ENCODE measurements at regions not wholly inside any gene's neighbourhood (a gene's known extent, or its start where the extent isn't known, plus 50 kb on each side); places are given as distances from the start of the nearest gene placed in this dataset.

- H3K4me3 ChIP-seq (replicated peaks; ENCODE audit: low read depth, low read length): no peak overlapping the region
- DNase-seq (ENCODE audit: extremely low read depth, low read depth): no peak
- TF ChIP-seq CTCF (IDR thresholded peaks at IDR 0.05; ENCODE audit: low read depth, low read length, missing control alignments): no peak
Measured at GRCh38 chr5:18752317-18752716, 1118.1 kb downstream of the TAF11L14 start.

DNA sequence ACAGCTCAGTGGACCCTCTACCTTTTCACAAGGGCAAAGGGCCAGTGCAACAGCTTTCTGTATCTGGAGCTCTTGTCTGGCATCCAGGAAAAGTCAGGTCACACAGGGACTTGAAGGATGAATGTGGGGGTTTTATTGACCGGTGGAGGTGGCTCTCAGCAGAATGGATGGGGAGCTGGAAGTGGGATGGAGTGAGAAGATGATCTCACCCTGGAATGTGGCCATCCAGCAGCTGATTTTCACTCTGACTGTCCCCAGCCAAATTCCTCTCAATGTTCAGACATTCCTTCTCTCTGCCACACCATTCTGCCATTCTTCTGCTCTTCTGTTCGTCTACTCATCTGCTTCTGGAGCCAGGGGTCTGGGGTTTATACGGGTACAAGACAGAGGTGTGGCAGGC is 1119.9 kb downstream of the TAF11L14 start:
- no peak overlapping the region for H3K4me3 ChIP-seq (replicated peaks; ENCODE audit: low read depth, low read length)
- no peak for TF ChIP-seq CTCF (IDR thresholded peaks at IDR 0.05; ENCODE audit: low read depth, low read length, missing control alignments)
- no peak for DNase-seq (ENCODE audit: extremely low read depth, low read depth)

- no peak overlapping the region for H3K4me3 ChIP-seq (replicated peaks; ENCODE audit: low read depth, low read length)
- TF ChIP-seq CTCF (IDR thresholded peaks at IDR 0.05; ENCODE audit: low read depth, low read length, missing control alignments): no peak
- no peak for DNase-seq (ENCODE audit: extremely low read depth, low read depth)
Measured at GRCh38 chr5:18761801-18762200, 1127.5 kb downstream of the TAF11L14 start.

DNA sequence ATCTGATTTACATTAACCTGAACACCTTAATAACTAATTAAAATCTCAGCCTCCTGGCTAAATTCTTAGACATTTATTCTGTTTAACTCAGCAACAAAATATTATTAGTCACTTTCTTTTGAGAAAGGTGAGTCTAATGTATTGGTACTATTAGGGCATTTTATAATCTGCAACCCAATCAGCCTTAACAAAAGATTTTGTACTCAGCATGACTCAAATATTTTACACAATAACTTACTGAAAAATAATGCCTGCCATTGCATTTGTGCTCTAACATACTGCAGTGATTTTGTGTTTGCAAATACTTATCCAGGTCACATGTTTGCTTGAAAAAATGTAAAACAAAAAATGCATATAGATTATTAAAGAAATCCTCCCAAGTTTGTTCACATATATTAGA is 1129.9 kb downstream of the TAF11L14 start:
- TF ChIP-seq CTCF (IDR thresholded peaks at IDR 0.05; ENCODE audit: low read depth, low read length, missing control alignments): no peak
- DNase-seq (ENCODE audit: extremely low read depth, low read depth): no peak
- H3K4me3 ChIP-seq (replicated peaks; ENCODE audit: low read depth, low read length): no peak overlapping the region

GRCh38 chr5:18765304-18765703 is 1131.0 kb downstream of the TAF11L14 start:
- H3K4me3 ChIP-seq (replicated peaks; ENCODE audit: low read depth, low read length): no peak overlapping the region

GRCh38 chr5:18771097-18771610 is 1136.9 kb downstream of the TAF11L14 start:
- no peak for TF ChIP-seq CTCF (IDR thresholded peaks at IDR 0.05; ENCODE audit: low read depth, low read length, missing control alignments)
- no peak for DNase-seq (ENCODE audit: extremely low read depth, low read depth)

More at GRCh38 chr5:18765304-18765703, 1131.0 kb downstream of the TAF11L14 start:
- TF ChIP-seq CTCF (IDR thresholded peaks at IDR 0.05; ENCODE audit: low read depth, low read length, missing control alignments): no peak
- DNase-seq (ENCODE audit: extremely low read depth, low read depth): no peak

DNA sequence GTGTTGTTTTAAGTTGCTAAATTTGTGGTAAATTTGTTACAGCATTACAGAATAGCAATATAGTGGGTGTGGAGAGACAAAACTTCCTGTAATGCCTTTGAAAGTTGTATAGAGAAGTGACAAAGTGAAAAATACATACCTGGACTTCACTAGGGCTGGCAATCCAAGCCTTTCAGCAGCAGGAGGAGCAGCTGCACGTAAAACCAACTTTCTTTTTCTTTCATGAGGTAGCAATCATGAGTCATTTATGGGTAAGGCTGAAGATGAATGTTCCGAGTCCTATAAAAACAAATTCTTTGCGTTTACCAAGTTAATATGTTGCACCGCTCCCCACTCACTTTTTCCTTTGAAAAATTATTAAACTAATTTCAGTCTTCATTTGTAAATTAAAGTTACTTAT is 1138.2 kb downstream of the TAF11L14 start:
- no peak for TF ChIP-seq CTCF (IDR thresholded peaks at IDR 0.05; ENCODE audit: low read depth, low read length, missing control alignments)
- no peak overlapping the region for H3K4me3 ChIP-seq (replicated peaks; ENCODE audit: low read depth, low read length)
- no peak for DNase-seq (ENCODE audit: extremely low read depth, low read depth)

More at GRCh38 chr5:18771097-18771610, 1136.9 kb downstream of the TAF11L14 start:
- no peak overlapping the region for H3K4me3 ChIP-seq (replicated peaks; ENCODE audit: low read depth, low read length)

Data from HFF-Myc (cell line).